8988T (cell line): ENCODE measurements at regions not wholly inside any gene's neighbourhood (a gene's known extent, or its start where the extent isn't known, plus 50 kb on each side); places are given as distances from the start of the nearest gene placed in this dataset.

Experiments
- DNase-seq: peaks from one replicate; pipeline ENCODE4 v3.0.0; 2011

DNA sequence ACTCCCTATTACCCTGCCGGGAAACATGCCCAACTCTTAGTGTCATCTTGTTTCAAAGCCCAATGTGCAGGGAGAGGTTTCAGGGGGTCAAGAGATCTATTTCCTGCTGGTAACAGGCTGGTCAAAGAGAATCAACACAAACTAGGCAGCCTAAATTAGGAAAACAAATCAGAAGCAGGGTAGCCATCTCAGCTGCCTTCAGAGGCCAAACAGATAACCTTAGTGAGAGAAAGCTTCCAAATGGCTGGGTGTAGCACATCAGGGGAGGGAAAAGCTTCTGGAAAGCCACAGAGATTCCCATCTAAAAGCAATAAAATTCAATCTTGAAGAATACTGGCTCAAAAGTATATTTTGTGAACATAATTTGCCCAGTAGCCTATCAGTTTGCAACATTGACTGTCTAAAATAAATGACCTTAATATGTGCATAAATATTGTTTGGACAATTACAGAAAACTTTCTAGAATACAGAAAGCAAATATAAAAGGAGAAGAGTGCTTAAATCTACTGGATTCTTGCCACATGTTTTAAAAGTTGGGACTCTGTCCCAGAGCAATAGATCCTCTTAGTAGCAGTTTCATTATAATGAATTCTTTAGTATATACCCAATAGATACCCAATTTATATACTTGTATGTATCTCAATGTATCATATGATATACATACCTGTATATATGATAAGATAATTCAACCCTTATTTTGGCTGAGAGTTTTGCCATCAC, 371.9 kb upstream of the RARB start:
- DNase-seq: no peak

DNA sequence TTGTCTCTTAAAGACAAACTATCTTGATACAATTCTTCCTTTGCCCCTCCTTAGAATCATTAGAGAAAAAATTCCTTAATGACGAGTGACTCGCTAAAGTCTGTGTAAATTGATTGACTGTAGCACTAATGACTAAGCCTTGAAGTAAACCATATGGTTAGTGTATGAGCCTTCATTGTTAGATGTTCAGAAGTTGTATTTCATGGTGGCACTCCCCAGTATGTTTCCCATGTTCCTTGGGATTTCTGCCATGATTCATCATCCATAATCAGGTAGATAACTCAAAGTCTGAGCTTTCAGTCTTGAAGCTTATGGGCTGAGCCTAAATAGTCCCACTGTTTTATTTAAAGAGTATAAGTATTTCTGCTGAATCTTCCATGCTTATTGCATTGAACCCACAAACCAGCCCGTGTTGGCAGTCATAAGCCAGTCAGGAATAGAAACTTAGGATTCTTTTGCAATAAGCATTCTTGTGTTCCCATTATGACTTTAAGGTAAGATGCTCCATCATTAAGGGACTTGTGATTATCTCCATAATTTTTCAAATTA, 371.2 kb upstream of the RARB start:
- DNase-seq: no peak

DNA sequence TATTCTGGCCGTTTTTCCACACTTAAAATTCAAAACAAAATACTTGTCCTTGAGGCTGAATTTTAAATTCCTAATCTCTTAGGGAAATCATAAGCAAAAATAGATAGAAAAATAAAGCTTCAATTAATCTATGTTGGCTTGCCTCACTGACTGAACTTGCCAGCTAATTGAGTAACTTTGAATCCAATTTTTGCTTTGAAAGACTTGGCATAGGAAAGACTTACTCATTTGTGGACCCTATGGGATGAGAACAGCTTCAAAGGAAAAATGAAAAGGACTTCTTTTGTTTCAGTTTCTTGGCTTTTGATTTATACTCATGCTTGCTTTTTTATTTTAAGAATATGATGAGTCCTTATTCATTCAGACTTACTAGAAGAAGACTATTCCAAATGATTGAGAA, 370.7 kb upstream of the RARB start:
- no peak for DNase-seq

DNA sequence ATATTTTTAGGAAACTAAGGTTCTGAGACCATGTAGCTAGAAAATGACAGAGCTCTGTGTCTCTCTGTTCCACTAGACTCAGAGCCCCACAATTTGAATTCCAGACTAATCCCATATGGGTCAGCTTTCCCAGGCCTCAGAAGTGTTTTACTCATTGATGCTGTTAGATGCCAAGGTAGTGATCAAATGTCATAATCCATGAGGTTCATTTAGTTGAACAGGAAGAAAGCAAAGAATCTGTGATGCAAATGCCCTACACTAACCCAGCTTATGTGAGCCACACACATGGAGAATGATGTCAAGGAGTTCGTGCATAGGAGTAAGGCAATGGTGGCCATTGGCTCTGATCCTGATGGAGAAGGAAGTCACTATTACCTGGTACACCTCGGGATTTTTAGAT, 363.4 kb upstream of the RARB start:
- no peak for DNase-seq

DNA sequence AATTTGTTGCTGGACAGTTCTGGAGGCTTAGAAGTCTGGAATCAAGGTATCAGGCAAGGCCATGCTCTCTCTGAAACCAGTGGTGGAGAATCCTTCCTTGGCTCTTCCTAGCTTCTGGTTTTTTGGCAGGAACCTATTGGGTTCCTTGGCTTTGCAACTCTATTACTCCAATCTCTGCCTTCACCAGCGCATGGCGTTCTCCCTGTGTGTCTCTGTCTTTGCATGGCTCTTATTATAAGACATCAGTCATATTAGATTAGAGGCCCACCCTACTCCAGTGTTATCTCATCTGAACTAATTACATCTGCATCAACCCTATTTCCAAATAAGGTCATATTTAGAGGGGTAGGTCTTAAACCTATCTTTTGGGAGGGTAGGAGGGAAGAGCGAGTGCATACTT, 358.1 kb upstream of the RARB start:
- DNase-seq: no peak

DNA sequence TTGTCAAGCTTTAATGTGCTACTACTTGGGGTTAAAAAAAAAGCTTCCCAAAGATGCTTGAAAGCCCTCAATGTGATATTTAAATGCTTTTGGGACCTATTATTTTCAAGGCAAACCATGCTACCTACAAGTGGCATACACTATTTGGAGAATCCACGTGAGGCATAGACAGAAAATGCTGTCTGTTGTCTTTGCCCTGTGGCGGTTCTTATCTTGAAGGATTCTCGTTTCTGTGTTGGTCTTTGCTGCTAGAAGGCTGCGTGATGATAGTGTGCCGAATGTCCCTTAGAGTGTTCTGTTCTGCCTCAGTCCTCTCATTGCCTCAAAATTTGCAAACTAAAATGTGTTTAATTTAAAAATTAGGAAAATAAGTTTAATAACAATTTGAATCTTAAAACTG, 356.2 kb upstream of the RARB start:
- no peak for DNase-seq

DNA sequence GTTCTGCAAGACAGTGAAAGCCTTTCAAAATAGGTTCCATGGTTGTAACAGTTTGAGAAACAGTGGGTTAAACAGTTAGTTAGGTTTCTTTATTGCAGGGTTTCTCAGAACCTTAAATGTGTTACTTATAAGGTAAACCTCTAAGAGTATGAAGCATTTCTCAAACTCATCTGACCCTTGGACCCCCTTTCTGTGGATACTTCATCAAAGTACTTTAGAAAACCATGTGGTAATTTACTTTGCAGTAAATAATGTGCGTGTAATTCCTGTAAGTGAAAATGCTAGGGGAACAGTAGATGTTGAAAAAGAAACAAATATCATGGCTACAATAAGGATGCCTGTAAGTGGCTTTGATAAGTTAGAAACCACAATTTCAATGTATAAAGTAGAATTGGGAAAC, 354.6 kb upstream of the RARB start:
- DNase-seq: no peak

DNA sequence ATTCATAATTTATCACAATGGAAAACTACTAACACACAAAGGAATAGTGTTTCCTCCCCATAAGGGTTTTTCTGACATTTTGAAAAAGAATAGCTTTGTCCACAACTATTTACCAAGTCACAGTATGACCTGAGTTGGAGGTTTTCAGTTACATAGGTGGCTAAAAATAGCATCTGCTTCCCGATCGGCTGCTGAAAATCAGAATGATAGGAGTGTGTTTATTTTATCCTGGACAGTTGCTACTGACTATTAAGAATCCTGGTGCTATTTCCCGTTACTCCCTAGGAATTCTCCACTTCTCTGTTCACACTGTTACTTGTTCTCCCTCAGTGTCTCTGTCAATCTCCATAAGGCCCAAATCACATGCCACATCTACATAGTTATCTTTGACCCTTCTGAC, 353.9 kb upstream of the RARB start:
- DNase-seq: no peak

DNA sequence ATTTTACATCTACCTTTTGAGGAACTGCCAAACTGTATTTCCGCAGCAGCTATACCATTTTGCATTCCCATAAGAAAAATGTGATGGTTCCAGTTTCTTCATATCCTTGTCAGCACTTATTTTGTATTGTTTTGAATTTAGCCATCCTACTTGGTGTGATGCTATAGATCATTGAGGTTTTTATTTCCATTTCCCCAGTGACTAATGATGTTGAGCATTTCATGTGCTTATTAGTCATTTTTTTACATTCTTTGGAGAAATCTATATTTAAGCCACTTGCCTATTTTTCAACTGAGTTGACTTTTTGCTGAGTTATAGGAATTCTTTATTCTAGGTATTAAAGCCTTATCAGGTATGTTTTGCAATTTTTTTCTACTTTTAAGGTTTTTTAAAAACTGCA, 347.6 kb upstream of the RARB start:
- no peak for DNase-seq

DNA sequence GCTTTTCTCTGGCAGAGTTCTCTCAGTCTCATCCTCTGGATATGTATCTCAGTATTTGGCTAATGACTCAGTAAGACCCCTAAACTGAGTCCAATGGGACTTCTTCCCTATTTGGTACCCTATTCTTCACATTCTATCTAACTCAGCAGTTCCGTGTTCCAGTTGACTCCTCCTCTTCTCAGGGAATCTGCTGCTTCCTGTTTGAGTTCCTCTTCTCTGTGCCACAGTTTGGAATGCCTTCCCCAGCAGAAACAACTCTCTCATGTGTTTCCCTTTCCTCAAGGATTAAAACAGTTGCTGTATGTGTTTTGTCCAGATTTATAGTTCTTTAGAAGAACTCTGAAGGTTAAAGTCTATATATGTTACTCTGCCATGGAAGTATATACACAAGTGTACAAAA, 344.0 kb upstream of the RARB start:
- no peak for DNase-seq

DNA sequence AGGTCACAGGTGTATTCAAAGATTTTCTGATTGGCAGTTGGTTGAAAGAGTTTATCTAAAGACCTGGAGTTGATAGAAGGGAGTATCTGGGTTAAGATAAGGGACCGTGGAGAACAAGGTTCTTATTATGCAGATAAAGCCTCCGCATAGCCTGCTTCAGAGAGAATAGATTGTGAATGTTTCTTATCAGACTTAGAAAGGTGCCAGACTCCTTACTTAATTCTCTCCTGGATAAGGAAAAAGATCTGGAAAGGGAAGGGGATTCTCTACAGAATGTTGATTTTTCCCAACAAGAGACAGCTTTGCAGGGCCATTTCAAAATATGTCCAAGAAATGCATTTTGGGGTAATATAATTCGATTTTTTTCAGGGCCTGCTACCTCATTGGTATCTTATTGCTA, 341.3 kb upstream of the RARB start:
- DNase-seq: no peak

DNA sequence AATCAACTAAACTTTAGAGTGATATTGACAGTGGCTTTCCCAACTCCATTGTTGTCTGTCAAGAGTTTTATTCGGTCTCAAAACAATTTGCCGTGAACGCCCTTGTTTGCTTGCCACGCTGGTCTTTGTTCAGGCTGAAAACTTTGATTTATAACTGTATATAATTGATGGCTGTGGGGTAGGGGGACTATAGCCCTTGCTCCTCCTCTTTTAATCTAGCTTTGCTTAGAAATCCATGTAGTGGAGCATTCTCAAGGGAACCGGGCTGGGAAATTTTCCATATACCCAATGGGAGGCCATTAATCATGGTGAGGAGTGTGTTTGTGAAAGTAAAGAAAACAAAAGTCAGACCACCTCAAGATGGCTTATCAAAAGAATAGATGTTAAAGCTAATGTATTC, 339.8 kb upstream of the RARB start:
- no peak for DNase-seq

DNA sequence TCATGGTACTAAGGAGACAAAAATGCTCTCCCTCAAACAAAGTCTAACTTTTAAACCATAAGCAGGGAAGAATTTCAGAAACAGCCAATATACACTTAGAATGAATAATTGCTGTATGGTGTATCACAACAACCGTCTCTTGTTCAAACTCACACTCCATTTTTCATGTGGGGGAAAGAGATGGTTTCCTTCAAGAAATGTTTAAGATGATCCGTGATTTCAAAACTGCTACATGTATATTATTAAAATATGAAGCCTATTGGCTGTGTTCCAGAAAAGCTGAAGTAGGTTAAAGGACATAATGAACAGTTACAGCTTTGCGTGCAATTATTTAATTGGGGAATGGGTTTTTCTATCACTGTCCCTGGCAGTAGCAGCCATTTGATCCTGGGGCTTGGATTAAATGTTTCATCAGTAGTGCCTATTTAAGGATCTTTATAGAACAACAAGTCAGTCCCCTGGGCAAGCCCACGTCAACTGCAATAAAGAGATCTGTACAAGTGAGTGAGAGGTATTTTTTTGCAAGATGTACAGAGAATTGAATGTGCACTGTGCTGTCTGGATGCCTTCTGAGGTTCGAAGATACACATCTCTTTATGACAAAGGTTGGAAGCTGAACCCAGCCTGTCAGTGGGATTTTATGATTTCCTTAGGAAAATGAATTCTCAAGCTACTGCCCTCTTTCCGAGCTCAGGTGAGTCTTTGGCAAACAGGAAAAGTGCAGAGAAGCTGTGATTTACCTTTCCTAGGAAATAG, 337.2 kb upstream of the RARB start:
- DNase-seq: no peak

DNA sequence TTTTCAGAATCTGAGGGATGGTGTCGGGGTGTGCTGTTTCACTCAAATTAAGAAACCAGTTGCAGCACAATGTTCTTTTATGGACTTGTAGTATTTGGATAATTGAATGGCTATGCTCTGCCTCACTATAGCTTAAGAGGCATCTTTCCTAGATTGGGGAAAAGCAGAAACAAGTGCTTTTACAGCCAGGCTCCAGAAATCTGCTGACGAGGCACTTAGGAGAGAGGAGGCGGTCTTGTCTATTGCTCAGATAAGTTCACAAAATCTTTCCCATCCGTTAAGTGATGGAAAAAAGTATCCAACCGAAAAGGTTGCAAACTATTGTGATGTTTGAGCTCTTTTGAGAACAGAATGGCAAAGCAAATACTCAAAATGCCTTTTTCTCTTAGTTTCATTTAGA, 336.1 kb upstream of the RARB start:
- no peak for DNase-seq

DNA sequence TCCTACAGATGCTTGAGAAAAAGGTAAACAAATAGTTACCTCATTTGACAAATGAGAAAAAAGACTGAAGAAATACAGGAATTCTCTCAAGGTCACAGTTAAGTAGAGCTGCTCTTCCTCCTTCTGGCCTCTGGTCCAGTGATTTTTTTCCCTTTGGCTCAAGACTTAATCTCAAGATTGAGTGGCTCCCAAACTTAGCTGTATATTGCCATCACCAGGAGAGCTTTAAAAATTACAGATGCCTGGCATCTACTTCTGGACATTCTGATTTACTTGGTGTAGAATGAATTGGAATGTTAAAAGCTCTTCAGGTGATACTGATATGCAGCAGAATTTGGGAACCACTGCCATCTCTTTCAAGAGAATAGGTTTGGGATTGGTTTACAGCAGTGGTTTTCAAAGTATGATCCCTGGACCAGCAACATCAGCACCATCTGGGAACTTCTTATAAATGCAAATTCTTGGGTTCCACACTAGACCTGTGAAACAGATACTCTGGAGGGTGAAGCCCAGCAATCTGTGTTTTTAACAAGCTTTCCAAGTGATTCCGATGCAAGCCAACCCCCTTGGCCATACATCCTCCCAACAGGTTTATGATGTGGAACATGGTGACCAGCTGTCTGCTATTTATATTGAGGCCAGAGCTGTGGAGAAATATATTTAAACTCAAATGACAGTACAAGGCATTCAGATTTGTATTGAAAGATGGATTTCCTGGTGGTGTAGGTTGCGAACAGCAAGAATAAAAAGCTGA, 333.0 kb upstream of the RARB start:
- DNase-seq: no peak

DNA sequence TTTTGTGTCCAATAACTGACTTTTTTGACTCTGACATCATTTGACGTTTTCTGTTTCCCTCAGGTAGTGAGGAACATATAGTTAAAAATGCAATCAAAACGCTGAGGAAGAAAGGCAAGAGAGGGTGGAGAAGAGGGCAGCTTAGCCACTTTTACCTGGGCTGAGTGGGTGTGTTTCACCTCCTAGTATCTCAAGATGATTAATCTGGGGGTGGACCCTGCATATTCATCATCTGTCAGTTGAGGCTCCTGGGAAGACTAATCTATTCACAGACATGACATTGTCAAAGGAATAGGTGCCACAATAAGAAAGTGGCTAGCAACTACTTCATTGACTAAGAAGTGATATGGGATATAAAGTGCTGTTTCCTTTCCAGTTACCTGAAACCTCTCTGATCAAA, 331.5 kb upstream of the RARB start:
- DNase-seq: no peak

DNA sequence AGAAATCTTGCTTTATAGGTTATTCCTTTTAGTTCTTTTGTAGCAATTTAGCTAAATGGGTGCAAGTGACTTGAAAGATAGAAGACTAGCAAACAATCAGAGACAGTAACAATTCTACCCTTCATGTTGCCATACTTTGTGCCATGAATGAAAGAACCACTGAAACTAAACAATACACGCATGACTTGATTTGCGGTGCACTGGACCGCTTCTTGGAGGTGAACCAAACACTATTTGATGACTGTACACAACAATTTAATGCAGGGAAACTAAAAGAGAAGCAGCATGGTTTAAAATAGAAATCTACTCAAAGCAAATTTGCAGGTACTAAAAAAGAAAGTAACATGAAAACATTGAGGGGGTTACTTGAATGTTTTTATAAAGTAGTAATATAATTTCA, 331.0 kb upstream of the RARB start:
- DNase-seq: no peak

DNA sequence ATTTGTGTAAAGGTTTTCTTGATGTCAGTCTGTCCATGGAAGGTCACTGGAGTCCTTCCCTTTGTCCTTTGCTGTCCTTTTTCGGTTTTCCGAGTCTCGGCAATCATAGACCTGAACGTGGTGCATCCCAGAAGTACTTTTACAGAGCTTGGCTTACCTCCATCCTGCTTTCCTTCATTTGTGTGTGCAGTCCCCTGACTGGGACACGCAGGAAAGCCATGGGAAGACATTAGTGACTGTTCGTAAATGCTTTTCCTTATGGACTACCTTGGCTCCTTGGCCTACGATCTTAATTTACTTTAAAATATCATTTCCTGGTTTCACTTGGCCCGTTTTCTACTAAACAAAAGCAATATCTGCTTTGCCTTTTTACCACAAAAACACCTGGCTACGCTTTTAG, 328.4 kb upstream of the RARB start:
- no peak for DNase-seq

DNA sequence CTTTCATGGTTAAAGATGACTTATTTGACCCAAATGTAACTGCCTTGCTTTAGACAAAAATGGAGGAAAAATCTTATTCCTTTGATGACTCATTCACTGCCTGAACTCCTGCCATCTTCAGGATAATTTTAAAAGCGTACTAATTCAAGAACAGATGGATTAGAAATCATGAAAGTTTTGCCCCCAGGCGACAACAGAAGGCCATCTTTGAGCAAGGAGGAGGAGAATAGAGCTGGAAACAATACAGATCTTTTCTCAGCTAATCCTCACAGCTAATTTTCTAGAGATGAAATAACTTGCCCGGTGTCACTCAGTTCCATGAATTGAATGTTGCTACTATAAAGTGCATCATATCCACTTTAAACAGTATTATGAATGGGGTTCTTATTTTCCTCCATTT, 324.7 kb upstream of the RARB start:
- no peak for DNase-seq

DNA sequence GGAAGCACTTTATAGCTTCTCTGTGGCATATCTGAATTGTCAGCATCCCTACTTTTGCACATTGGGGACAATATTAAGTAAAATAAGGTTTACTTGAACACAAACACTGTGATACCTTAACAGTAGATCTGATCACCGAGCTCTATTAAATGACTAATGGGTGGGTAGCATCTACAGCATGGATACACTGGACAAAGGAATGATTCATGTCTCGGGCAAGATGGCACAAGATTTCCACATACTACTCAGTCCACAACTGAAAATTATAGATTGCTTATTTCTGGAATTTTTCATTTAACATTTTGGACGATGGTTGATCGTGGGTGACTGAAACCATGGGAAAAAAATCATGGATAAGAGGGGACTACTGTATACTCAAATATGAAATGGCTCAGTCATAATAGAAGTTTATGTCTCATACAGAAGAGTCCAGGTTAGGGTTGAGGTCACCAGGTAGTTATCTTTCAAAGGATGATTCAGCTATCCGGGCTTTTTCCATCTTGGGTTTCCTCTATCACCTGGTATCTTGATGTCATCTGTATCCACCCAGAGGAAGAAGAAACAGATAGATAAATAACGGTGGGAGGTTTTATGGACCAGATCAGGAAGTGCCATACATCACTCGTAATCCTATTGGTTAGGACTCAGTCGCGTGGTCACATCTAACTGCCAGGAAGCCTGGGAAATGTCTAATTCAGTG, 320.0 kb upstream of the RARB start:
- no peak for DNase-seq

DNA sequence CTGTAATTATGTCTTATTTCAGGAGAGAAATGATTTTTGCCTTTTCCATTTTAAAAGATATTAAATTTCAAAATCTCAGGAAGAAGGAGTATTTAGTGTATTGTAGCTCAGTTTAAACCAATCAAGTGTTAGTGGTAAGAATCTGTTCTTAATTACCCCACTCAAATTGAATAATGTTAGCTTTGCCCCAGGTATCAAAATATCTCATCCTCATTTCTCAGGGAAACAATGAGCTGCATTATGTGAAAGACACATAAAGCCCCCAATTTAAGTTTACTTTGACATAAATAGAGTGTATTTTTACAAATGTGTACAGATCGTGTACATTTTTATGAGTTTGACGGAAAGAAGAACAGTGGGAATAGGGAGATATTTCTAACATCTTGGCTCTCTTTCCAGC, 317.4 kb upstream of the RARB start:
- DNase-seq: no peak

DNA sequence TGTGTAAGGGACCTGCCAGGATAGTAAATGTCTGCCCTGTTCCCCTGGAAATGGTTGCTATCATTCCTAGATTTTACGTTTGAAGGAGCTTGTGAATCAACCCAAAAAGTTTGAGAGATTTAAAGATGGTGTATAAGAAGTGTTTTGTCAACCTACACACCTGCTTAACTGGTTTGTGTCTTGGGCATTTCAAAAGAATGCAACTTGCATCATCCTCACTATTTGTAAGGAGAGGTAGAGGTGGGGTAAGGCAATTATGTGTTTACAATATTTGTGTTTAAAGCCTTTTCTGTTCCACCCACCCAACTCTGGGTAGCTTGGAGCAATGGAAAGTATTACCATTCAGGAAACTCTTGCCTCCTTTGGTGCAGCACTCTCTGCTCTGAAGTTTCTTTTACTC, 314.2 kb upstream of the RARB start:
- DNase-seq: no peak

DNA sequence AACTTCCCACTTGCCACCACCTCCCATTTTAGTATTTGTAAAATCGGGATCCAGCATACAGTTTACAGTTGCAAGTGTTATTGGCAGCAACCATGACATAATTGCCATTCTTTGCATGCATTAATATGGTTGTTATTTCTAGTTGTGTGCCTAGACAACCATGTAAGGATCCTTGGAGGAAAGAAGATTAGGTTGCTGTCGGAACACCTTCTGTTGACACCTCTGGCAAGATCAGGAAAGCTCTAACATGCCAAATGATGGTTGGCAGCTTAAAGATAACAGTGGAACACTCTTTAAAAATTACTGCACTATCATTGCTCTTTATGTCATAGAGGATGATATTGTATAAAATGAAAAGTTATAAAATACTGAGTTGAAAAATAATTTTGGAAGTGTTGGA, 313.5 kb upstream of the RARB start:
- no peak for DNase-seq
